ENCODE measurements at regions not wholly inside any gene's neighbourhood (a gene's known extent, or its start where the extent isn't known, plus 50 kb on each side); places are given as distances from the start of the nearest gene placed in this dataset.

DNA sequence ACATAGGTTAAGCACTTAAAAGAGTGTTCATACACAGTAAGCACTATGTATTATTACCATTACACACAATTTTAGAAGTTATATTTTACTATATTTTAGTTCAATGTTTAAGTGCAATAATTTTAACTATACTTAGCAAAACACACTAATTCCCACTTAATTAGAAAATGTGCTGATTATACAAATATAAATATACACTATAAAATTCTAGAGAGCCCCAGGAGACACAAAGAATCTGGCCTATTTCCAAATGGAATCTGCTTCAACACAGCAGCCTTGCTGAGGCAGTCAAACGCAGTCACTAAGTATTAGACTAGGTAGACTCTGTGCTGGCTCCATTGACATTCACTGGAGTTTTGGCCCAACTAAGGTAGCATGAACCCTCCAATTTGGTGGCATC is 160.9 kb downstream of the CETN3 start:
- TF ChIP-seq POLR2A (IDR thresholded peaks at IDR 0.05) (no peak), CTCF (IDR thresholded peaks at IDR 0.05 in 8 of 11, conservative IDR thresholded peaks at IDR 0.05 in 3 of 11) (no peak), POLR2AphosphoS5 (IDR thresholded peaks at IDR 0.05) (no peak)

Data from spleen (tissue), 7 donors.